ENCODE measurements at regions not wholly inside any gene's neighbourhood (a gene's known extent, or its start where the extent isn't known, plus 50 kb on each side); places are given as distances from the start of the nearest gene placed in this dataset.

DNA sequence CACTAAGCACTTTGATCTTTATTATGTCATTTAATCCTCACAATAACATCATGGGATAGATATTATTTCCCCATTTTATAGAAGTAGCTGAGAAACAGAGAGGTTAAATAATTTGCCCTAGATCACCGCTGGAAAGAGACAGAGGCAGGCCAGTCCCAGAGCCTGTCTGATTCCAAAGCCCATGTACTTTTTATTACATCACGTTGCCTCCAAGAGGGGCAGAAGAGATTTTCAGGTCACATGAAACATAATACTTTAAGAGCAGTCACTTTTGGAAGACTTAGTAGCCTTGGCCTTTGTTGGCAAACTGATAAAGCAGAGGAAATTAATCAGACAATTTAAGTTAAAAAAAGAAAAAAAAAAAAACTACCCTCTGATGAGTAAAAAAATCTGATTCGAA, 200.2 kb upstream of the ARHGAP20 start:
- DNase-seq, result no peak

DNA sequence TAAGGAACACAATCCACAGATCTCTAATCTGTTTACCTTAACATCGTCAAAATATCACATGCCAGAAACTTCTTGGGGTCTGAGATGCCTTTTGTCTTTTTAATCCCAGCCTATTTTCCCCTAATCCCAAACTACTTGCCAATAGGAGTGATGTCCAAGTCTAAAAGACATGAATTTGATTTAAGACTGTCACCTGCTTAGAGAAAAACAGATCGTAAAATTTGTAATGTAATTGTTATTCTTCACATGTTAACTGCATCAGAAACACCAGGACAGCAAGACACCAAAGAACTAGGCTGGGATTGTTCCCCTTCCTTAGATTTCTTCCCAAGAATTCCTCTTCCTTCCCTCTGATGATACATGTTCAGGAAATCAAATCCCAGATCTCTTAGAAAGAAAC, 198.1 kb upstream of the ARHGAP20 start:
- no peak for DNase-seq

GRCh38 chr11:110909336-110909735, 197.1 kb upstream of the ARHGAP20 start:
- no peak for DNase-seq

DNA sequence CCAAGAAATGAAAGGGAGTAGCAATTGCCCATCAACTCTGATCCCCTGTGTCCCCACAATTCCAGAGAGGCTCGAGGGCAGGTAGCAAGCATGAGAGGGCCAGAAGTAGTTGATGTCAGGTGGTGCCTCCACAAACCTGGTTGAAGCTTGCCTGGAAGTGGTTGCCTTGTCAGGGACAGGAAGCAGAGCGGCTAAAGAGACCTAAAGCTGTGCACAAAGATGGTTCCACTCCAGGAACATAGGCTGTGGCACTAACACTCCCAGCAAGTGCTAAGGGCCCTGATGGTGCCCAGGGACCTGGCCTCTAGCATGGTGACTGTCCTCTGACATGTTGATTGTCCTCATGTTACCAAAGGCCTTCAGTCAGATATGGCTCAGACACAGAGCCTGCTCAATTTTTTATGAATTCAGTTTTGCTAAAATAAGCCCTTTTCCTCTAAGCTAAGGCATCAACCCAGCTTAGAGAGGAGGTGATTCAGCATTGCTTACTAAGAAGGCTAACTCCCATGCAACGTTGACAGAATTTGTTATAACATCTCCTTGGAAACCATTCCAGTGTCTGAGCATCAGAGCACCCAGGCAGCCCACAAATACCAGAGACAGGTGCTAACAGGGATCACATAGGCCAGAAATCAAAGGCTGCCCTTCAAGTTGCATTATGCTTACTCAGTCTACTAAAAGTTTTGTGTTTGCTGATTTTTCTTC, 196.3 kb upstream of the ARHGAP20 start:
- DNase-seq, result no peak

- no peak for DNase-seq
Measured at GRCh38 chr11:110907629-110908028, 195.4 kb upstream of the ARHGAP20 start.

- no peak for DNase-seq
Measured at GRCh38 chr11:110903830-110904229, 191.6 kb upstream of the ARHGAP20 start.

GRCh38 chr11:110903378-110903777, 191.1 kb upstream of the ARHGAP20 start:
- DNase-seq, result no peak

GRCh38 chr11:110901441-110901840, 189.2 kb upstream of the ARHGAP20 start:
- no peak for DNase-seq

DNA sequence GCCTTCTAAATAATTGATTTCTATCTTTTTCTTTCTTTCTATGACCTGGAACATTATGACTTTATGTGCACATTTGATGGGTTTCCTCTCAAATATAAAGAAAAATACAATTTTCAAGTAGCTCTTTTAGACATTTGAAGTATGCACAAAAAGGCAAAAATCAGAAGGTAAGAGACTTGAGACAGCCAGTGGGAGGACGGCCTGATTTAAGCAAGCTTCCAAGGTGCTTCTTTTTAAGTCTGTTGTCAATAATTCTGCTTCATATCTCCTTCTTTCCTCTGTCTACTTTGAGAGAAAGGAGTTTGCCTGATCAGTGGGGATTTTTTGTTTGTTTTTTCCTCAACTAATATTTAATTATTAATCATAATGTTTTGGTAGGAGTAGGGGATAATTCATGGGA, 188.2 kb upstream of the ARHGAP20 start:
- DNase-seq, result no peak

- no peak for DNase-seq
Measured at GRCh38 chr11:110897035-110897434, 184.8 kb upstream of the ARHGAP20 start.

- DNase-seq, result no peak
Measured at GRCh38 chr11:110896358-110896757, 184.1 kb upstream of the ARHGAP20 start.

DNA sequence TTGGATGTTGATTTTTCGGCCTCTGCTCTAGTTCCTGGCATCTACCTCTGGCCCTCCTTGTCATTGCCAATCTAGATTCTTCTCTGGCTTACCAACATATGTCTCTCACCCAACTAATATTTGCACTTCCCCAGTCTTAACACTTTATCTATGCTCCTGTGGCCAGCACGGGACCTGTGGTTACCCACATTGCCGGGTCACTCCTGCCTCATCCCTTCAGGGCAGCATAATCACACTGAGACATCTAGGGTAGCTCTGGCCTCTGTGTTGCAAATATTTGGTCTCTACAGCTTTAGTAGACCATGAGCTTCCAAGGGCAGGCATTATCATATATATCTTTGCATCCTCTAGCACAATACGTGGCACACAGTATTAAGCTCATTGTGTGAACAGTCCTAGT, 182.0 kb upstream of the ARHGAP20 start:
- DNase-seq, result no peak

DNA sequence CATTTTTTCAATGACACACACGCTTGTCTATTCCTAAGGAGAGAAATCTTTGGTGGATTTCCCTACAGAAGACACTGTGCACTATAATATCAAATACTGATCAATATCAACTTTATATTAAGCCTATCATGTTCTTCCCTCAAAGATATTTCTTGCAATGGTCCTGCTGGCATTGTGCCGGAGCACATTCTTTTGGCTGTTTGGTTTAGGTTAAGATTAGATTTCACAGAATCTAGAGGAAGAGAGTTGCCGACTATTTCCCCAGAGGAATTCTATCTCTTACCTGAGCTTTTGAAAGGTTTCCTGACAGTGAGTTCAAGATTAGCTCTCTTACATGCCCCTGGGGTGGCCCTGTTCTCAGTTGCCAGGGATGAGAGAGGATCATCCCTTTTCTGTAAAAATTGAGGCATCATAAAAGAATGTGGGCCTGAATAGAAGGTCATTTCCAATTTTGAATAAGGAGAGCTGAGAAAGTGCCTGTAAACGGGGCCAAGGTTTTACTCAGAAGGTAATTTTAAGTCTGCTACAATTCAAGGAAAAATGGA, 180.6 kb upstream of the ARHGAP20 start:
- no peak for DNase-seq

DNA sequence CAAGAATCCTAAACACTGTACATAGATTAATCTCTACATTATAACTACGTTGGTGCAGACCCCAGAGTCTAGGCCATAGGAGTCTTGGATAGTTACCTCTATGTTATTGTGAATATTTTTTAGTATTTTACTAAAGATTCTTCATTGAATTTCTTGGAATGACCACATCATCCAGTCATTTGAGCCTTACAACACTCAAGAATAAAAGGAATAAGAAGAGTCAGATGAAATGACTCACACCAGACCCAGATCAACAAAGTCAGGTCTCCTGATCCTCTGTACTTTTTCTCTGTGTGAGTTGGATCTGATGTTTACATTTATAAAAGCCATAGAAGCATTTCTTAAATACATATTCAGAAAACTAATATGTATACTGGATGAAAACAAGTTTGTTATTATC, 179.2 kb upstream of the ARHGAP20 start:
- DNase-seq, result no peak

DNA sequence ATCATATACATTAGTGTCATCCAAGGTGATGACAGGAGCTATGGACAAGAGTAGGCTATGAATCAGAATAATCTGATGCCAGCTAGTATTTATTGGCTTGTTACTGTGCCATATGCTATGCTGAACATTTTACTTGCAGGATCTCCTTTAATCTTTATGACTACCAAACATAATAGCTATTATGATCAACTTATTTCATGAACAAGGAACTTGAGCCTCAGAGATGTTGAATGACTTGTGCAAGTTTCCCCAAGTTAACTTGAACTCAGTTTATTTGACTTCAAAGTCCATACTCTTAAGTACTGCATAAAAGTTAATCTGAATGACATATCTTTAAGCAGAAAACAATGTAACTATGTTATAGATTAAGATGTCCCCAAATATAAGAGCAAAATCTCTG, 178.8 kb upstream of the ARHGAP20 start:
- DNase-seq, result no peak

DNA sequence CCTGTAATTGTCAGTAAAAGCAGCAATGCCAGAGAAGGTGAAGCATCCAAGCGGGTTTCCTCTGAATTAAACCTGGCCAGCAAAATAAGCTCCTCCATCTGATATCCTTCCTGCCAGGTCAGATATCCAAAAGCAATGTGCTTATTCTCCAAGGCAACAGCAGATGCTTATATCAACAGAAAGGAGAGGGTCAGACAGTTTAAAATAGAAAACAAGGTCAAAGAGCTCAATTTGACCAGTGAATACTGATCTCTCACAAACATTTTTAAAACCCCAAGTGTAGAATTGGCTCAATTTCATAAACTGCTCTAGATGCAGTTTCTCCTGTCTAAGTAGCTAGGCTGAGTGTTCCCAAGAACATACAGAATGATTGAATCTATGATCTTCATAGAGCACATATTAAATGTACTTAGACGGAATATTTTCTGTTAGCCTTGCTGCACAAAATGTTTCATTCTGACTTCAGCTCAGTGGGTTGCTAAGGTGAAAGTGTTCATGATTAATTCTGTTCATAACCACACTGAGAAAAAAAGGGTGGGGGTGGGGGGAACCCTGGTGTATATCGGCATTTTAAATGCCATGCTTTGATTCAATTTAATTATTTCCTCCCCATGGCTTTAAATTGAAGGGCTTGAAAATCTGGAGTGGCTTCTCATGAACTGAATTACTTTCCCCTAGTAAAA, 174.2 kb upstream of the ARHGAP20 start:
- no peak for DNase-seq

- no peak for DNase-seq
Measured at GRCh38 chr11:110883256-110883655, 171.0 kb upstream of the ARHGAP20 start.

- no peak for DNase-seq
Measured at GRCh38 chr11:110878513-110878912, 166.3 kb upstream of the ARHGAP20 start.

DNA sequence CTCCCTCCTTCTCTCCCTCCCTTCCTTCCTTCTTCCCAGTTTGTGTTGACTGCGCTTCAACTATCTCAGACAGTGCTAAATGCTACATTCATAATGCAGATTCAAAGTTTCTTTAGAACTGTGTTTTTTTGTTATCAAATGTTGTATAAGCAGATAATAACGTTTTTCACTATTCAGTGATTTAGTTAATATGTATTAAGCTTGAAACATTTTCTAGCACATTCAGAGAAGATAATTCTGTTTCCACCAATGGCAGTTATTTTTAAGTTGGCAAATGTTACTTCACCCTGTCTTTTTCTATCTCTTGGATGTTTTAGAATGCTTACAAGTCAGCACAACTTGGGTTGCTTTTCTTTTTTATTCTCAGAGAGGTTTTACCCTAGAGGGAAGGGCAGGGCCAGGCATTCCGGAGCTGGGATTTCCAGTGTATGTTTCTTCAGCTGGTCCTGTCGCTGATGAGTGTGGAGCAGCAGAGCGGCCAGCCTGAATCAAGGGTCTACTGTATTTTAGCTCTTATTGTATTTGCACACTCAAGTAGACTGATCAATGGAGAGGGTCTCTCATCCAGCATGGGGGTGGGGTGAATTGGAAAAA, 162.3 kb upstream of the ARHGAP20 start:
- DNase-seq, result no peak

DNA sequence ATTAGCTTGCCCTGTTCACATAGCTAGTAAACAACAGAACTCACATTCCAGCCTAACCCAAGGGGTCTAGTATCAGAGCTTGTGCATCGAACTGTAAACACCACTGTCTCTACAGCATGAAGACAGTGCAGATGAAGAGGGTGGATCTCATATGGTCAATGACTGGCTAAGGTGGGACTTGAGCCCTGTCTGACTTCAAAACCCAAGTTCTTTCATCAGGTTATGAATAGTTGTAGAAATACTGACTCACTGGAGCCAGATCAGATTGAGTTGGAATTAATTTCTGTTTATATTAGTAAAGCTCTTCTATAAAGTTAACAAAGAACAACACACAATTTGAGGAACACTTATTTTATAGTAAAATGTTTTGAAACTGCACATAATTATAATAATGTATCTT, 161.7 kb upstream of the ARHGAP20 start:
- no peak for DNase-seq

GRCh38 chr11:110870816-110871522, 158.7 kb upstream of the ARHGAP20 start:
- DNase-seq, result no peak

- DNase-seq, result no peak
Measured at GRCh38 chr11:110867951-110868350, 155.7 kb upstream of the ARHGAP20 start.

GRCh38 chr11:110866081-110866480, 153.8 kb upstream of the ARHGAP20 start:
- DNase-seq, result no peak

DNA sequence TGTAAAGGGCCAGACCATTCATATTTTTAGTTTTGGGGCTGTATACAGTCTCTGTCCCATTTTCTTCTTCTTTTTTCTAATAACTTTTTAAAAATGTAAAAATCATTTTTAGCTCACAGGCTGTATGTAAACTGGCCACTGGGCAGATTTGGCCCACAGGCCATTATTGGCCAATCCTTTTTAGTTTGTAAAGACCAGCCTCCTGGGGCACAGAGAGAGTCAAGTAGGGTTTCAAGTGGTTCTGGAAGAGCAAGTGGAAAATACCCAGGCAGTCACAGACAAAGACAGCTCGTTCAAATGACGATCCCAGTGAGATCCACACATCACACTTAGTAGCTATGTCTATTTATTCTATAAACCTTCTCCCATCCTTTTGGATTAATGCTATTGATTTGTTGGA, 150.2 kb upstream of the ARHGAP20 start:
- DNase-seq, result no peak
